Neural cell (in vitro differentiated cells): ENCODE measurements at regions not wholly inside any gene's neighbourhood (a gene's known extent, or its start where the extent isn't known, plus 50 kb on each side); places are given as distances from the start of the nearest gene placed in this dataset.

ENCODE experiments used
- H2AFZ ChIP-seq: fragments of 200-600, 300-800 bp; sonication (generic), shearing (Covaris generic); 2 replicates; pipeline ENCODE4 v1.6.0; 2014; ENCODE audit warnings: low read depth, mild to moderate bottlenecking, antibody characterized with exemption, low read length, moderate library complexity
- H3F3A ChIP-seq: fragments of 200-600 bp; shearing (Covaris generic); 2 replicates; pipeline ENCODE4 v1.6.1; 2016; ENCODE audit warnings: mild to moderate bottlenecking, moderate library complexity, mixed read lengths, antibody characterized with exemption, low read length; ENCODE audit not compliant: insufficient read depth, poor library complexity, severe bottlenecking
- H3K27ac ChIP-seq: fragments of 200-600, 300-800 bp; sonication (generic), shearing (Covaris generic); 2 replicates; pipeline ENCODE4 v1.5.1; 2014; ENCODE audit warnings: mild to moderate bottlenecking, low read length, moderate library complexity
- H3K27me3 ChIP-seq: fragments of 300-800, 200-600 bp; sonication (generic), shearing (Covaris generic); 2 replicates; pipeline ENCODE4 v1.6.0; 2014; ENCODE audit warnings: mild to moderate bottlenecking, low read depth, low read length, moderate library complexity; ENCODE audit not compliant: insufficient read depth
- H3K36me3 ChIP-seq: fragments of 300-800, 200-600 bp; sonication (generic), shearing (Covaris generic); 2 replicates; pipeline ENCODE4 v1.5.1; 2014; ENCODE audit warnings: mild to moderate bottlenecking, antibody characterized with exemption, low read length, moderate library complexity; ENCODE audit not compliant: insufficient read depth
- H3K4me2 ChIP-seq: fragments of 300-800, 200-600 bp; sonication (generic), shearing (Covaris generic); 2 replicates; pipeline ENCODE4 v1.6.0; 2014; ENCODE audit warnings: mild to moderate bottlenecking, low read length
- H3K4me3 ChIP-seq: fragments of 300-800, 200-600 bp; sonication (generic), shearing (Covaris generic); 2 replicates; pipeline ENCODE4 v1.5.1; 2014; ENCODE audit warnings: mild to moderate bottlenecking, low read length, moderate library complexity
- H3K79me2 ChIP-seq: fragments of 200-600 bp; shearing (Covaris generic); replicated peaks from 2 replicates; pipeline ENCODE4 v1.6.0; 2014; ENCODE audit warnings: mild to moderate bottlenecking, low read length, moderate library complexity; ENCODE audit not compliant: insufficient read depth
- H3K9ac ChIP-seq: fragments of 300-800, 200-600 bp; sonication (generic), shearing (Covaris generic); 2 replicates; pipeline ENCODE4 v1.6.1; 2016; ENCODE audit warnings: mild to moderate bottlenecking, low read length, mixed read lengths
- H3K9me2 ChIP-seq: fragments of 200-600 bp; shearing (Covaris generic); 2 replicates; pipeline ENCODE4 v1.6.1; 2016; ENCODE audit warnings: mild to moderate bottlenecking, low read length, mixed read lengths; ENCODE audit not compliant: insufficient read depth
- H3K9me3 ChIP-seq: fragments of 200-600, 300-800 bp; sonication (generic), shearing (Covaris generic); 2 replicates; pipeline ENCODE4 v1.6.1; 2016; ENCODE audit warnings: mild to moderate bottlenecking, mixed run types, low read length, moderate library complexity, mixed read lengths
- H4K20me1 ChIP-seq: fragments of 200-600 bp; shearing (Covaris generic); 2 replicates; pipeline ENCODE4 v1.6.1; 2016; ENCODE audit warnings: mild to moderate bottlenecking, mixed run types; ENCODE audit not compliant: insufficient read depth
- EP300 ChIP-seq: fragments of 450-650 bp; conservative IDR thresholded peaks from 2 replicates; pipeline ENCODE4 v1.6.1; 2014; ENCODE audit warnings: antibody characterized with exemption, mild to moderate bottlenecking, moderate library complexity; ENCODE audit not compliant: poor library complexity, severe bottlenecking
- EZH2 ChIP-seq: fragments of 200-600, 300-800 bp; shearing (Covaris generic), sonication (generic); IDR thresholded peaks from 2 replicates; pipeline ENCODE4 v1.6.1; 2014; ENCODE audit warnings: antibody characterized with exemption, low read length, borderline replicate concordance, mild to moderate bottlenecking; ENCODE audit not compliant: insufficient read depth, poor library complexity, severe bottlenecking
- MXI1 ChIP-seq: fragments of 450-650 bp; conservative IDR thresholded peaks from 2 replicates; pipeline ENCODE4 v1.6.1; 2014; ENCODE audit warnings: antibody characterized with exemption, mild to moderate bottlenecking; ENCODE audit not compliant: poor library complexity, severe bottlenecking
- POLR2AphosphoS5 ChIP-seq: IDR thresholded peaks from 2 replicates; pipeline ENCODE4 v1.6.1; 2012
- RAD21 ChIP-seq: fragments of 450-650 bp; conservative IDR thresholded peaks from 2 replicates; pipeline ENCODE4 v1.6.1; 2014; ENCODE audit warnings: antibody characterized with exemption, mild to moderate bottlenecking, moderate library complexity
- SMC3 ChIP-seq: fragments of 450-650 bp; conservative IDR thresholded peaks from 2 replicates; pipeline ENCODE4 v1.6.1; 2014; ENCODE audit warnings: antibody characterized with exemption, mild to moderate bottlenecking, moderate library complexity; ENCODE audit not compliant: poor library complexity
- TAF1 ChIP-seq: IDR thresholded peaks from 2 replicates; pipeline ENCODE4 v1.6.1; 2012; ENCODE audit warnings: low read depth
- TF ChIP-seq, protein P1 (sequence below): IDR thresholded peaks from 2 replicates; pipeline ENCODE4 v1.6.1; 2012; ENCODE audit warnings: borderline replicate concordance
- TF ChIP-seq, protein P2 (sequence below): fragments of 450-650 bp; IDR thresholded peaks from 2 replicates; pipeline ENCODE4 v1.5.1; 2014; ENCODE audit warnings: antibody characterized with exemption, mild to moderate bottlenecking, moderate library complexity; ENCODE audit not compliant: poor library complexity, severe bottlenecking

DNA sequence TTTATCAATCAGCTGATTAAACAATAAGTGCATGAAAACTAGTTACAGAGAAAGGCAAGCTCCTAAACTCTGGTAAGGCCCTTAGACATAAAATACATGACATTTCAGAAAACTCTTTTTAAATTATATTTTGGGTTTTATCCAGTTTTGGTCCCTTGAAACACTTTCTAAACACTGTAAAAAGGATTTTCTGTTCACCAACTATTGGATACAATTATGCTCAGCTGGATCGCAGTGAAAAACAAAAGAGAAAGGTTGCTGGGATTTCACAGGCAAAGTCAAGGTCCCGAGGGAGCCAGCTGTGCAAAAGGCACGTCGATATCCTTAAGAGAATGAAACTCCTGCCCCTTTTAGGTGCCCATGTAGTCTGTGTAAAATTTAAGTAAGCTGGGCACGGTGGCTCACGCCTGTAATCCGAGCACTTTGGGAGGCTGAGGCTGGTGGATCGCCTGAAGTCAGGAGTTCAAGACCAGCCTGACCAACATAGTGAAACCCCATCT is 1018.4 kb upstream of the INTU start:
- Histone ChIP-seq H3K27ac (no peak overlapping the region), H3K9me3 (no peaks in the 10 kb centered on the region), H3F3A (no peaks in the 10 kb centered on the region), H3K9me2 (no peaks in the 10 kb centered on the region), H3K36me3 (no peaks in the 10 kb centered on the region), H4K20me1 (no peaks in the 10 kb centered on the region), H3K79me2 (no peaks in the 10 kb centered on the region), H2AFZ (no peak overlapping the region), H3K4me3 (no peak overlapping the region), H3K27me3 (no peaks in the 10 kb centered on the region), H3K9ac (no peak overlapping the region), H3K4me2 (no peak overlapping the region)
- TF ChIP-seq, protein P1, sequence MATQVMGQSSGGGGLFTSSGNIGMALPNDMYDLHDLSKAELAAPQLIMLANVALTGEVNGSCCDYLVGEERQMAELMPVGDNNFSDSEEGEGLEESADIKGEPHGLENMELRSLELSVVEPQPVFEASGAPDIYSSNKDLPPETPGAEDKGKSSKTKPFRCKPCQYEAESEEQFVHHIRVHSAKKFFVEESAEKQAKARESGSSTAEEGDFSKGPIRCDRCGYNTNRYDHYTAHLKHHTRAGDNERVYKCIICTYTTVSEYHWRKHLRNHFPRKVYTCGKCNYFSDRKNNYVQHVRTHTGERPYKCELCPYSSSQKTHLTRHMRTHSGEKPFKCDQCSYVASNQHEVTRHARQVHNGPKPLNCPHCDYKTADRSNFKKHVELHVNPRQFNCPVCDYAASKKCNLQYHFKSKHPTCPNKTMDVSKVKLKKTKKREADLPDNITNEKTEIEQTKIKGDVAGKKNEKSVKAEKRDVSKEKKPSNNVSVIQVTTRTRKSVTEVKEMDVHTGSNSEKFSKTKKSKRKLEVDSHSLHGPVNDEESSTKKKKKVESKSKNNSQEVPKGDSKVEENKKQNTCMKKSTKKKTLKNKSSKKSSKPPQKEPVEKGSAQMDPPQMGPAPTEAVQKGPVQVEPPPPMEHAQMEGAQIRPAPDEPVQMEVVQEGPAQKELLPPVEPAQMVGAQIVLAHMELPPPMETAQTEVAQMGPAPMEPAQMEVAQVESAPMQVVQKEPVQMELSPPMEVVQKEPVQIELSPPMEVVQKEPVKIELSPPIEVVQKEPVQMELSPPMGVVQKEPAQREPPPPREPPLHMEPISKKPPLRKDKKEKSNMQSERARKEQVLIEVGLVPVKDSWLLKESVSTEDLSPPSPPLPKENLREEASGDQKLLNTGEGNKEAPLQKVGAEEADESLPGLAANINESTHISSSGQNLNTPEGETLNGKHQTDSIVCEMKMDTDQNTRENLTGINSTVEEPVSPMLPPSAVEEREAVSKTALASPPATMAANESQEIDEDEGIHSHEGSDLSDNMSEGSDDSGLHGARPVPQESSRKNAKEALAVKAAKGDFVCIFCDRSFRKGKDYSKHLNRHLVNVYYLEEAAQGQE, result no peak
- TF ChIP-seq EP300, result no peak
- no peak for TF ChIP-seq SMC3
- TF ChIP-seq TAF1, result no peak
- no peak for TF ChIP-seq MXI1
- TF ChIP-seq, protein P2, sequence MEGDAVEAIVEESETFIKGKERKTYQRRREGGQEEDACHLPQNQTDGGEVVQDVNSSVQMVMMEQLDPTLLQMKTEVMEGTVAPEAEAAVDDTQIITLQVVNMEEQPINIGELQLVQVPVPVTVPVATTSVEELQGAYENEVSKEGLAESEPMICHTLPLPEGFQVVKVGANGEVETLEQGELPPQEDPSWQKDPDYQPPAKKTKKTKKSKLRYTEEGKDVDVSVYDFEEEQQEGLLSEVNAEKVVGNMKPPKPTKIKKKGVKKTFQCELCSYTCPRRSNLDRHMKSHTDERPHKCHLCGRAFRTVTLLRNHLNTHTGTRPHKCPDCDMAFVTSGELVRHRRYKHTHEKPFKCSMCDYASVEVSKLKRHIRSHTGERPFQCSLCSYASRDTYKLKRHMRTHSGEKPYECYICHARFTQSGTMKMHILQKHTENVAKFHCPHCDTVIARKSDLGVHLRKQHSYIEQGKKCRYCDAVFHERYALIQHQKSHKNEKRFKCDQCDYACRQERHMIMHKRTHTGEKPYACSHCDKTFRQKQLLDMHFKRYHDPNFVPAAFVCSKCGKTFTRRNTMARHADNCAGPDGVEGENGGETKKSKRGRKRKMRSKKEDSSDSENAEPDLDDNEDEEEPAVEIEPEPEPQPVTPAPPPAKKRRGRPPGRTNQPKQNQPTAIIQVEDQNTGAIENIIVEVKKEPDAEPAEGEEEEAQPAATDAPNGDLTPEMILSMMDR, result no peak
- TF ChIP-seq RAD21, result no peak
- TF ChIP-seq EZH2, result no peak
- no peak for TF ChIP-seq POLR2AphosphoS5

GRCh38 chr4:126616795-126617194 is 1016.0 kb upstream of the INTU start:
- Histone ChIP-seq H3F3A (no peaks in the 10 kb centered on the region), H4K20me1 (no peaks in the 10 kb centered on the region), H3K4me3 (no peak overlapping the region), H3K36me3 (no peaks in the 10 kb centered on the region), H3K27ac (no peak overlapping the region), H3K79me2 (no peaks in the 10 kb centered on the region), H3K9ac (no peak overlapping the region), H3K27me3 (no peaks in the 10 kb centered on the region), H3K4me2 (no peak overlapping the region), H2AFZ (no peak overlapping the region), H3K9me3 (no peaks in the 10 kb centered on the region), H3K9me2 (no peaks in the 10 kb centered on the region)
- TF ChIP-seq TAF1, result no peak
- no peak for TF ChIP-seq POLR2AphosphoS5
- no peak for TF ChIP-seq MXI1
- TF ChIP-seq, protein P2, result no peak
- TF ChIP-seq, protein P1, result no peak
- no peak for TF ChIP-seq SMC3
- TF ChIP-seq EP300, result no peak
- no peak for TF ChIP-seq RAD21
- TF ChIP-seq EZH2, result no peak
